K562 (cell line): ENCODE measurements at regions not wholly inside any gene's neighbourhood (a gene's known extent, or its start where the extent isn't known, plus 50 kb on each side); places are given as distances from the start of the nearest gene placed in this dataset.

Source experiments
- ATAC-seq: fragments of 200-7000 bp; cut with Tn5 transposase; 3 replicates; pipeline ENCODE4 v1.9.1; 2020; ENCODE audit warnings: moderate library complexity
- BruUV-seq: library from RNA; stranded (reverse); fragments of 400-500 nt; replicated peaks from 2 replicates; lab custom pipeline; 2021; lab: Mats Ljungman, UMichigan
- CTCF ChIA-PET: fragments of 300-600 bp; formaldehyde crosslinking; extraction: SDS; loops from one replicate; lab custom pipeline; 2021; ENCODE audit warnings: low intra/inter-chr PET ratio; lab: Yijun Ruan, JAX
- POLR2A ChIA-PET: fragments of 300-600, 350-650 bp; sonication (Branson Sonifier 250); formaldehyde crosslinking; extraction: SDS; loops from one replicate; lab custom pipeline; 2021; ENCODE audit warnings: antibody characterized with exemption, inconsistent platforms; lab: Yijun Ruan, JAX
- DNase-seq, 4 experiments: peaks; one replicate each; pipeline versions ENCODE4 v3.0.0 to v3.0.0-alpha.2; 2011 to 2018; ENCODE audit warnings: low spot score in 3 of 4, mixed read lengths in 3 of 4; ENCODE audit errors: extremely low read depth in 1 of 4
- FAIRE-seq: peaks from 2 replicates; lab custom pipeline; 2011; peaks lifted over from hg19 to GRCh38; lab: Jason Lieb, UNC
- H2AFZ ChIP-seq: 2 replicates; pipeline ENCODE4 v1.6.0; 2011; ENCODE audit warnings: low read depth, low read length, control low read depth, inconsistent platforms
- H3K27ac ChIP-seq: fragments of 200-600 bp; 3 replicates; pipeline ENCODE4 v1.8.0; 2011; ENCODE audit warnings: low read depth, mild to moderate bottlenecking, control low read depth, inconsistent platforms, low read length, moderate library complexity, mixed read lengths; ENCODE audit errors: extremely low read depth
- H3K27me3 ChIP-seq, 2 experiments: fragments of 300-600 bp in 1 of 2; 2 replicates in 1 of 2; 3 replicates in 1 of 2; pipeline versions ENCODE4 v1.6.0 to v1.8.0; 2011; ENCODE audit warnings: inconsistent platforms in 2 of 2, low read length in 2 of 2, mild to moderate bottlenecking in 1 of 2, mixed read lengths in 1 of 2, moderate library complexity in 1 of 2; ENCODE audit not compliant: control insufficient read depth in 2 of 2, insufficient read depth in 2 of 2
- H3K36me3 ChIP-seq: fragments of 300-600 bp; 3 replicates; pipeline ENCODE4 v1.8.0; 2011; ENCODE audit warnings: mild to moderate bottlenecking, low read length, inconsistent platforms; ENCODE audit not compliant: control insufficient read depth, insufficient read depth
- H3K4me1 ChIP-seq, 2 experiments: fragments of 200-600 bp in 1 of 2; replicated peaks in 1 of 2; 2 replicates in 1 of 2; 3 replicates in 1 of 2; pipeline versions ENCODE4 v1.5.1 to v1.8.0; 2011; ENCODE audit warnings: inconsistent platforms in 2 of 2, low read length in 2 of 2, mild to moderate bottlenecking in 1 of 2, mixed read lengths in 1 of 2, moderate library complexity in 1 of 2; ENCODE audit not compliant: control insufficient read depth in 2 of 2, insufficient read depth in 2 of 2
- H3K4me2 ChIP-seq: 2 replicates; pipeline ENCODE4 v1.6.1; 2011; ENCODE audit warnings: low read length, control low read depth, inconsistent platforms, mixed read lengths; ENCODE audit not compliant: insufficient read depth
- H3K4me3 ChIP-seq: fragments of 200-600 bp; sonication (generic), shearing (Covaris generic); 2 replicates; pipeline ENCODE4 v1.5.1; 2016; ENCODE audit warnings: control low read depth, inconsistent platforms
- H3K79me2 ChIP-seq: fragments of 200-600 bp; 3 replicates; pipeline ENCODE4 v1.8.0; 2011; ENCODE audit warnings: low read length, inconsistent platforms; ENCODE audit not compliant: control insufficient read depth, insufficient read depth
- H3K9ac ChIP-seq, 2 experiments: 2 replicates each; pipeline versions ENCODE4 v1.6.0 to v1.6.1; 2011; ENCODE audit warnings: low read depth in 2 of 2, low read length in 2 of 2, control low read depth in 1 of 2, inconsistent platforms in 1 of 2, mild to moderate bottlenecking in 1 of 2, mixed read lengths in 1 of 2; ENCODE audit not compliant: insufficient read depth in 1 of 2
- H3K9me1 ChIP-seq: one replicate; pipeline ENCODE4 v1.6.0; 2011; ENCODE audit warnings: inconsistent platforms, mild to moderate bottlenecking, low read length, moderate library complexity; ENCODE audit not compliant: control insufficient read depth, insufficient read depth
- H3K9me3 ChIP-seq: replicated peaks from 2 replicates; pipeline ENCODE4 v1.5.1; 2011; ENCODE audit warnings: low read depth, low read length, inconsistent platforms; ENCODE audit not compliant: control insufficient read depth, insufficient read depth
- H4K20me1 ChIP-seq: replicated peaks from 2 replicates; pipeline ENCODE4 v1.6.1; 2011; ENCODE audit warnings: low read length, inconsistent platforms, mixed read lengths; ENCODE audit not compliant: control insufficient read depth, insufficient read depth
- BRD4 ChIP-seq: fragments of 200-600 bp; sonication (generic); IDR thresholded peaks from 2 replicates; pipeline ENCODE4 v1.6.1; 2017; ENCODE audit warnings: inconsistent platforms
- GABPB1 ChIP-seq: sonication (generic); formaldehyde crosslinking; IDR thresholded peaks from 2 replicates; pipeline ENCODE4 v1.8.0; 2022; ENCODE audit warnings: mild to moderate bottlenecking, missing genetic modification reagents
- PRDM10 ChIP-seq: fragments of 450-650 bp; IDR thresholded peaks from 2 replicates; pipeline ENCODE4 v1.6.1; 2018; ENCODE audit not compliant: partially characterized antibody
- RHOXF2B ChIP-seq: fragments of 250-450 bp; sonication (Bioruptor Pico); conservative IDR thresholded peaks from 2 replicates; pipeline ENCODE4 v1.5.1; 2021
- SMARCC2 ChIP-seq: fragments of 450-650 bp; IDR thresholded peaks from 2 replicates; pipeline ENCODE4 v1.6.1; 2017; ENCODE audit warnings: antibody characterized with exemption, moderate library complexity, mild to moderate bottlenecking, low read depth
- SMARCE1 ChIP-seq: fragments of 450-650 bp; IDR thresholded peaks from 2 replicates; pipeline ENCODE4 v1.7.1; 2016; ENCODE audit warnings: mild to moderate bottlenecking
- ZEB2 ChIP-seq: fragments of 450-650 bp; IDR thresholded peaks from 2 replicates; pipeline ENCODE4 v1.6.1; 2016
- ZNF197 ChIP-seq: fragments of 200-800 bp; sonication (Bioruptor generic); IDR thresholded peaks from 2 replicates; pipeline ENCODE4 v1.6.1; 2016; ENCODE audit warnings: low read depth, missing genetic modification characterization, missing compliant biosample characterization
- ZNF551 ChIP-seq: fragments of 250-450 bp; sonication (Bioruptor Pico); IDR thresholded peaks from 2 replicates; pipeline ENCODE4 v1.5.0; 2021; ENCODE audit warnings: mild to moderate bottlenecking, moderate library complexity
- ZNF695 ChIP-seq: fragments of 450-650 bp; formaldehyde crosslinking; IDR thresholded peaks from 2 replicates; pipeline ENCODE4 v1.4.0; 2020; ENCODE audit warnings: mild to moderate bottlenecking, moderate library complexity
- ZNF785 ChIP-seq: fragments of 250-450 bp; sonication (Bioruptor Pico); IDR thresholded peaks from 2 replicates; pipeline ENCODE4 v1.4.0; 2020; ENCODE audit warnings: mild to moderate bottlenecking
- WGBS: fragments of 100-300 bp; shearing (Covaris generic); methylation state at CpG from one replicate; pipeline ENCODE4 v1.1.6; 2016; ENCODE audit warnings: low coverage, mixed read lengths; ENCODE audit not compliant: insufficient coverage; ENCODE audit errors: missing lambda C conversion rate; 5-methylcytosine and 5-hydroxymethylcytosine counted together
- in situ Hi-C: fragments of 300-500 bp; cut with MboI; formaldehyde crosslinking; loops from 4 replicates; pipeline ENCODE4 v1.15.0; 2018; ENCODE audit warnings: inconsistent platforms, mixed read lengths
- intact Hi-C: fragments of 100-400 bp; cut with micrococcal nuclease; formaldehyde crosslinking; loops from 2 replicates; pipeline ENCODE4 v1.14.2; 2022

- in situ Hi-C loops: no loop called here
Observed at GRCh38 chr21:34261841-34262468, 101.9 kb upstream of the KCNE2 start.

More at GRCh38 chr21:34261841-34262468, 101.9 kb upstream of the KCNE2 start:
- TF ChIP-seq ZNF197 (CRISPR knock-in tag): no peak
- no peak for TF ChIP-seq ZNF551 (CRISPR knock-in tag)
- TF ChIP-seq SMARCE1: no peak
- TF ChIP-seq SMARCC2: no peak
- TF ChIP-seq PRDM10: no peak
- no peak for TF ChIP-seq GABPB1
- TF ChIP-seq ZEB2: no peak
- TF ChIP-seq ZNF785 (CRISPR knock-in tag): no peak
- TF ChIP-seq RHOXF2B (CRISPR knock-in tag): no peak
- TF ChIP-seq BRD4: no peak
- no peak for TF ChIP-seq ZNF695 (CRISPR knock-in tag)
- no peaks in the 10 kb centered on the region for H3K79me2 ChIP-seq
- WGBS: 0% methylated on average over 8 of the region's 8 CpGs
- FAIRE-seq (no peak), ATAC-seq (no peak), DNase-seq (no peak)
- no peaks in the 10 kb centered on the region for H3K9me1 ChIP-seq
- intact Hi-C loops: no loop called here
- H3K9ac ChIP-seq: no peak overlapping the region
- CTCF ChIA-PET: no interaction called here
- H2AFZ ChIP-seq: no peak overlapping the region
- H4K20me1 ChIP-seq: no peaks in the 10 kb centered on the region
- no peaks in the 10 kb centered on the region for H3K4me1 ChIP-seq
- POLR2A ChIA-PET: interaction anchor here (1.0 kb wide), 1 partner anchor 10 kb away, joined by 4 read pairs; no protein-coding TSS in a partner anchor
- H3K4me3 ChIP-seq: no peak overlapping the region
- H3K36me3 ChIP-seq: no peaks in the 10 kb centered on the region
- no peak overlapping the region for H3K27ac ChIP-seq
- peaks cover 2 to 8% of the 10 kb centered on the region in 2 experiments; a peak in 2 of 5 replicates for H3K27me3 ChIP-seq
- H3K4me2 ChIP-seq: no peak overlapping the region
- H3K9me3 ChIP-seq: no peaks in the 10 kb centered on the region
- no TSS peak for BruUV-seq
